ENCODE measurements at regions not wholly inside any gene's neighbourhood (a gene's known extent, or its start where the extent isn't known, plus 50 kb on each side); places are given as distances from the start of the nearest gene placed in this dataset.
"Not testable (repeated sequence)": the region's sequence is repeated elsewhere in the genome, so short reads cannot be mapped to it uniquely, and the experiment has no call there.

GRCh38 chr2:12607971-12608370 lies 108.8 kb upstream of the TRIB2 start:
- DNase-seq, result no peak

- DNase-seq, result no peak
Observed at GRCh38 chr2:12610314-12610713, 106.4 kb upstream of the TRIB2 start.

- DNase-seq, result no peak
Observed at GRCh38 chr2:12612168-12612567, 104.6 kb upstream of the TRIB2 start.

- DNase-seq, result no peak
Observed at GRCh38 chr2:12612671-12613070, 104.1 kb upstream of the TRIB2 start.

GRCh38 chr2:12613137-12613835 lies 103.5 kb upstream of the TRIB2 start:
- no peak for DNase-seq

GRCh38 chr2:12615509-12615908 lies 101.2 kb upstream of the TRIB2 start:
- no peak for DNase-seq

- DNase-seq, result no peak
Observed at GRCh38 chr2:12616456-12617156, 100.1 kb upstream of the TRIB2 start.

GRCh38 chr2:12617366-12617765 lies 99.4 kb upstream of the TRIB2 start:
- no peak for DNase-seq

- no peak for DNase-seq
Observed at GRCh38 chr2:12617853-12618252, 98.9 kb upstream of the TRIB2 start.

- DNase-seq, result no peak
Observed at GRCh38 chr2:12618576-12618975, 98.2 kb upstream of the TRIB2 start.

- no peak for DNase-seq
Observed at GRCh38 chr2:12619975-12620374, 96.8 kb upstream of the TRIB2 start.

- no peak for DNase-seq
Observed at GRCh38 chr2:12620759-12621158, 96.0 kb upstream of the TRIB2 start.

GRCh38 chr2:12623051-12623450 lies 93.7 kb upstream of the TRIB2 start:
- no peak for DNase-seq

- no peak for DNase-seq
Observed at GRCh38 chr2:12624384-12624783, 92.4 kb upstream of the TRIB2 start.

GRCh38 chr2:12624905-12625598 lies 91.7 kb upstream of the TRIB2 start:
- DNase-seq, result no peak

- not testable (repeated sequence) for DNase-seq
Observed at GRCh38 chr2:12628541-12628940, 88.2 kb upstream of the TRIB2 start.

GRCh38 chr2:12636837-12637581 lies 79.7 kb upstream of the TRIB2 start:
- DNase-seq, result no peak

- no peak for DNase-seq
Observed at GRCh38 chr2:12637754-12638153, 79.0 kb upstream of the TRIB2 start.

- DNase-seq, result no peak
Observed at GRCh38 chr2:12641441-12641840, 75.3 kb upstream of the TRIB2 start.

GRCh38 chr2:12642332-12642731 lies 74.4 kb upstream of the TRIB2 start:
- no peak for DNase-seq

- DNase-seq, result no peak
Observed at GRCh38 chr2:12642859-12643258, 73.9 kb upstream of the TRIB2 start.

- no peak for DNase-seq
Observed at GRCh38 chr2:12649602-12650400, 66.9 kb upstream of the TRIB2 start.

Measured in T-helper 9 cell (primary cell).